HepG2 (cell line): ENCODE measurements at regions not wholly inside any gene's neighbourhood (a gene's known extent, or its start where the extent isn't known, plus 50 kb on each side); places are given as distances from the start of the nearest gene placed in this dataset.

ENCODE experiments used
- ATAC-seq: fragments of 200-7000 bp; cut with Tn5 transposase; 3 replicates; pipeline ENCODE4 v1.9.1; 2020; ENCODE audit warnings: mild to moderate bottlenecking, moderate library complexity
- BruUV-seq: library from RNA; stranded (reverse); fragments of 400-500 nt; replicated peaks from 2 replicates; lab custom pipeline; 2021; lab: Mats Ljungman, UMichigan
- CTCF ChIA-PET: fragments of 300-600 bp; formaldehyde crosslinking; extraction: SDS; loops from one replicate; lab custom pipeline; 2021; ENCODE audit warnings: low total read pairs, inconsistent platforms, low intra/inter-chr PET ratio; lab: Yijun Ruan, JAX
- POLR2A ChIA-PET: fragments of 350-600 bp; sonication (Branson Sonifier 250); formaldehyde crosslinking; loops from one replicate; lab custom pipeline; 2020; ENCODE audit warnings: antibody characterized with exemption, inconsistent platforms; lab: Yijun Ruan, JAX
- DNase-seq: peaks from one replicate; pipeline ENCODE4 v3.0.0-alpha.2; 2015; ENCODE audit warnings: low spot score
- FAIRE-seq: peaks from 3 replicates; lab custom pipeline; 2011; peaks lifted over from hg19 to GRCh38; lab: Jason Lieb, UNC
- H2AFZ ChIP-seq: one replicate; pipeline ENCODE4 v1.6.1; 2011; ENCODE audit warnings: low read length, inconsistent platforms
- H3K27ac ChIP-seq: fragments of 300-600 bp; 3 replicates; pipeline ENCODE4 v1.8.0; 2011; ENCODE audit warnings: mixed run types, mild to moderate bottlenecking, mixed read lengths, low read length, inconsistent platforms; ENCODE audit not compliant: insufficient read depth; ENCODE audit errors: extremely low read length
- H3K27me3 ChIP-seq, 2 experiments: fragments of 200-600 bp in 1 of 2; 2 replicates in 1 of 2; 3 replicates in 1 of 2; pipeline versions ENCODE4 v1.6.0 to v1.8.0; 2011; ENCODE audit warnings: low read length in 2 of 2, mild to moderate bottlenecking in 2 of 2, moderate library complexity in 2 of 2, inconsistent platforms in 1 of 2; ENCODE audit not compliant: insufficient read depth in 2 of 2, control insufficient read depth in 1 of 2
- H3K36me3 ChIP-seq, 2 experiments: fragments of 200-600 bp in 1 of 2; replicated peaks in 1 of 2; 2 replicates in 1 of 2; 3 replicates in 1 of 2; pipeline versions ENCODE4 v1.5.1 to v1.8.0; 2011; ENCODE audit warnings: low read length in 2 of 2, inconsistent platforms in 1 of 2; ENCODE audit not compliant: insufficient read depth in 2 of 2, control insufficient read depth in 1 of 2
- H3K4me1 ChIP-seq: 2 replicates; pipeline ENCODE4 v1.5.1; 2012; ENCODE audit warnings: low read length, inconsistent platforms; ENCODE audit not compliant: insufficient read depth
- H3K4me2 ChIP-seq: 2 replicates; pipeline ENCODE4 v1.6.0; 2011; ENCODE audit warnings: low read depth, low read length, inconsistent platforms
- H3K4me3 ChIP-seq, 3 experiments: fragments of 200-600 bp in 1 of 3; sonication (generic), shearing (Covaris generic) in 1 of 3; replicated peaks in 1 of 3; 2 replicates each; pipeline ENCODE4 v1.5.1; 2011 to 2016; ENCODE audit warnings: low read length in 3 of 3, inconsistent platforms in 2 of 3, low read depth in 2 of 3, mild to moderate bottlenecking in 2 of 3, control low read depth in 1 of 3, mixed read lengths in 1 of 3; ENCODE audit not compliant: insufficient read depth in 1 of 3
- H3K79me2 ChIP-seq: one replicate; pipeline ENCODE4 v1.6.1; 2011; ENCODE audit warnings: low read length, inconsistent platforms; ENCODE audit not compliant: insufficient read depth
- H3K9ac ChIP-seq: 2 replicates; pipeline ENCODE4 v1.6.0; 2011; ENCODE audit warnings: mild to moderate bottlenecking, low read depth, low read length, inconsistent platforms; ENCODE audit not compliant: insufficient read depth
- H3K9me3 ChIP-seq: 2 replicates; pipeline ENCODE4 v1.5.1; 2012; ENCODE audit warnings: mild to moderate bottlenecking, low read length
- H4K20me1 ChIP-seq: 2 replicates; pipeline ENCODE4 v1.6.0; 2011; ENCODE audit warnings: inconsistent platforms, mild to moderate bottlenecking, low read length, moderate library complexity; ENCODE audit not compliant: insufficient read depth
- CHCHD3 ChIP-seq: sonication (generic); formaldehyde crosslinking; IDR thresholded peaks from 2 replicates; pipeline ENCODE4 v1.8.0; 2022; ENCODE audit warnings: mild to moderate bottlenecking, missing genetic modification reagents, moderate library complexity
- GATA4 ChIP-seq: sonication (generic); IDR thresholded peaks from 2 replicates; pipeline ENCODE4 v1.6.1; 2016; ENCODE audit warnings: antibody characterized with exemption, low read depth, borderline replicate concordance
- KDM5B ChIP-seq: sonication (generic); formaldehyde crosslinking; IDR thresholded peaks from 2 replicates; pipeline ENCODE4 v1.4.0; 2020; ENCODE audit warnings: missing genetic modification reagents, mild to moderate bottlenecking, borderline replicate concordance
- NFRKB ChIP-seq: fragments of 450-650 bp; IDR thresholded peaks from 2 replicates; pipeline ENCODE4 v1.6.1; 2017
- SALL2 ChIP-seq: sonication (generic); formaldehyde crosslinking; IDR thresholded peaks from 2 replicates; pipeline ENCODE4 v1.8.1; 2023; ENCODE audit warnings: mild to moderate bottlenecking, missing genetic modification reagents, inconsistent platforms
- SP5 ChIP-seq: IDR thresholded peaks from 2 replicates; pipeline ENCODE4 v1.6.1; 2016; ENCODE audit warnings: low read depth, borderline replicate concordance
- STAG1 ChIP-seq: sonication (generic); formaldehyde crosslinking; IDR thresholded peaks from 2 replicates; pipeline ENCODE4 v1.4.0; 2020; ENCODE audit warnings: missing genetic modification reagents
- ZFP36L2 ChIP-seq: sonication (generic); formaldehyde crosslinking; IDR thresholded peaks from 2 replicates; pipeline ENCODE4 v1.4.0; 2020; ENCODE audit warnings: missing genetic modification reagents
- ZNF629 ChIP-seq: sonication (generic); formaldehyde crosslinking; conservative IDR thresholded peaks from 2 replicates; pipeline ENCODE4 v1.5.0; 2020; ENCODE audit warnings: missing genetic modification reagents
- ZNF678 ChIP-seq: sonication (generic); formaldehyde crosslinking; IDR thresholded peaks from 2 replicates; pipeline ENCODE4 v1.4.0; 2020; ENCODE audit warnings: mild to moderate bottlenecking, missing genetic modification reagents
- WGBS: methylation state at CpG from one replicate; pipeline ENCODE4 v1.1.6; 2017; ENCODE audit warnings: low lambda C conversion rate; 5-methylcytosine and 5-hydroxymethylcytosine counted together
- in situ Hi-C: cut with HindIII; loops from 2 replicates; pipeline ENCODE4 v1.10.0; 2017; ENCODE audit warnings: low pct_unique_long_range_greater_than_20kb; ENCODE audit not compliant: extremely low pct_ligation_motif_present
- intact Hi-C: fragments of 100-400 bp; cut with micrococcal nuclease; formaldehyde crosslinking; loops from one replicate; pipeline ENCODE4 v1.10.0; 2022; ENCODE audit not compliant: unreplicated experiment
- TF ChIP-seq, protein P1 (sequence below): sonication (generic); formaldehyde crosslinking; IDR thresholded peaks from 2 replicates; pipeline ENCODE4 v1.4.0; 2020; ENCODE audit warnings: missing genetic modification reagents
- TF ChIP-seq, protein P2 (sequence below): sonication (generic); formaldehyde crosslinking; IDR thresholded peaks from 2 replicates; pipeline ENCODE4 v1.4.0; 2020; ENCODE audit warnings: missing genetic modification reagents

DNA sequence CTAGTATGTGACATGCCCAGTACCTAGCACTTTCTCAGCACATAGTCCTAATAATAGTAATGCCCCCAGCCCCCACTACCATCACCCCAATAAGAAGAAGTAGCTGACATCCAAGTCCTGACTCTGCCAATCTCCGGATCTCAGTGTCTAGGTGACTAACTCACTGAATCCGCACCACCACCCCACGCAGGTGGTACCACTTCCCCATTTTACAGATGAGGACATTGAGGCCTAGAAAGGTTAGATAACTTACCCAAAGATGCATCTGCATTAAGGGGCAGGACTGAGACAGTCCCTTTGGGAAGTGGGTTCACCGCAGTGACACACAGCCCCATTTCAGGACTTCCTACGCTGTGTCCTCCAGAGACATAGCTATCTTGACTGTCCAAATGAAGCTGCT is 241.2 kb downstream of the TFAP2C start:
- CTCF ChIA-PET: no interaction called here
- no TSS peak for BruUV-seq
- no peak for DNase-seq
- intact Hi-C loops: no loop called here
- Histone ChIP-seq H3K4me2 (no peak overlapping the region), H4K20me1 (no peaks in the 10 kb centered on the region)
- in situ Hi-C loops: no loop called here
- TF ChIP-seq ZNF629 (CRISPR knock-in tag): 0 out of 2 replicates have a peak, but pooled peaks have one; percentile 16
- TF ChIP-seq NFRKB: no peak
- TF ChIP-seq, all 625 proteins: peak for 1
- Histone ChIP-seq H3K27me3 (peaks cover 2 to 65% of the 10 kb centered on the region in 2 experiments), H2AFZ (no peak overlapping the region), H3K9me3 (no peaks in the 10 kb centered on the region), H3K79me2 (no peaks in the 10 kb centered on the region), H3K36me3 (no peaks in the 10 kb centered on the region), H3K4me1 (no peaks in the 10 kb centered on the region), H3K4me3 (no peak overlapping the region), H3K27ac (no peak overlapping the region), H3K9ac (no peak overlapping the region)
- 26% methylated on average over 5 of the region's 5 CpGs for WGBS
- FAIRE-seq (no peak), ATAC-seq (no peak)
- POLR2A ChIA-PET: no interaction called here

DNA sequence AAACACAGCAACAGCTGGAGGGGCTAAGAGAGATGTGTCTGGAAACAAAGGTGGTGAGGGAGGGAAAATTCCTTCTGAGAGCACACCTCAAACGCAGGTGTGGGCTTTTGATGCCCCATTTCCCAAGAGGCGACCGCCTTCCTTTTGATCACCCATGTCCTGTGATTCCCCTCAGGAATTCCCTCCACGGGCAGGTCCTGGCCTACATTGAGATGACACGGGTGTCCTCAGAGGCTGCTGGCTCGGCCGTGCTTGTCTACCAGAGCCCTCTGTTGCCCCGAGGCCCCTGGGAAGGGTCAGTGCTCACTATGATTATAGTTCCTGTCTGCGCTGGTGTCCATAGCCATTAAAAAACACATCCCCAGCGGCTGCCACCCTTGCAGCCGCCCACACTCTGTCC is 242.6 kb downstream of the TFAP2C start:
- ATAC-seq (no peak), DNase-seq (no peak), FAIRE-seq (no peak)
- Histone ChIP-seq H3K4me2 (no peak overlapping the region), H3K9me3 (no peaks in the 10 kb centered on the region), H2AFZ (no peak overlapping the region), H3K4me3 (no peak overlapping the region), H3K27ac (no peak overlapping the region), H3K36me3 (no peaks in the 10 kb centered on the region), H4K20me1 (no peaks in the 10 kb centered on the region), H3K9ac (no peak overlapping the region), H3K4me1 (no peaks in the 10 kb centered on the region), H3K79me2 (no peaks in the 10 kb centered on the region), H3K27me3 (peaks cover 2 to 62% of the 10 kb centered on the region in 2 experiments)
- WGBS: 31% methylated on average over 11 of the region's 11 CpGs
- intact Hi-C loops (no loop called here), in situ Hi-C loops (no loop called here)
- ChIA-PET CTCF (no interaction called here), POLR2A (no interaction called here)
- no TSS peak for BruUV-seq
- TF ChIP-seq, protein P1, sequence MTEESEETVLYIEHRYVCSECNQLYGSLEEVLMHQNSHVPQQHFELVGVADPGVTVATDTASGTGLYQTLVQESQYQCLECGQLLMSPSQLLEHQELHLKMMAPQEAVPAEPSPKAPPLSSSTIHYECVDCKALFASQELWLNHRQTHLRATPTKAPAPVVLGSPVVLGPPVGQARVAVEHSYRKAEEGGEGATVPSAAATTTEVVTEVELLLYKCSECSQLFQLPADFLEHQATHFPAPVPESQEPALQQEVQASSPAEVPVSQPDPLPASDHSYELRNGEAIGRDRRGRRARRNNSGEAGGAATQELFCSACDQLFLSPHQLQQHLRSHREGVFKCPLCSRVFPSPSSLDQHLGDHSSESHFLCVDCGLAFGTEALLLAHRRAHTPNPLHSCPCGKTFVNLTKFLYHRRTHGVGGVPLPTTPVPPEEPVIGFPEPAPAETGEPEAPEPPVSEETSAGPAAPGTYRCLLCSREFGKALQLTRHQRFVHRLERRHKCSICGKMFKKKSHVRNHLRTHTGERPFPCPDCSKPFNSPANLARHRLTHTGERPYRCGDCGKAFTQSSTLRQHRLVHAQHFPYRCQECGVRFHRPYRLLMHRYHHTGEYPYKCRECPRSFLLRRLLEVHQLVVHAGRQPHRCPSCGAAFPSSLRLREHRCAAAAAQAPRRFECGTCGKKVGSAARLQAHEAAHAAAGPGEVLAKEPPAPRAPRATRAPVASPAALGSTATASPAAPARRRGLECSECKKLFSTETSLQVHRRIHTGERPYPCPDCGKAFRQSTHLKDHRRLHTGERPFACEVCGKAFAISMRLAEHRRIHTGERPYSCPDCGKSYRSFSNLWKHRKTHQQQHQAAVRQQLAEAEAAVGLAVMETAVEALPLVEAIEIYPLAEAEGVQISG (CRISPR knock-in tag): no peak
- TF ChIP-seq ZNF678 (CRISPR knock-in tag) (no peak), GATA4 (no peak), STAG1 (no peak), ZFP36L2 (CRISPR knock-in tag) (no peak), KDM5B (no peak), SP5 (CRISPR knock-in tag) (no peak), SALL2 (CRISPR knock-in tag) (no peak), CHCHD3 (CRISPR knock-in tag) (no peak)
- TF ChIP-seq, protein P2, sequence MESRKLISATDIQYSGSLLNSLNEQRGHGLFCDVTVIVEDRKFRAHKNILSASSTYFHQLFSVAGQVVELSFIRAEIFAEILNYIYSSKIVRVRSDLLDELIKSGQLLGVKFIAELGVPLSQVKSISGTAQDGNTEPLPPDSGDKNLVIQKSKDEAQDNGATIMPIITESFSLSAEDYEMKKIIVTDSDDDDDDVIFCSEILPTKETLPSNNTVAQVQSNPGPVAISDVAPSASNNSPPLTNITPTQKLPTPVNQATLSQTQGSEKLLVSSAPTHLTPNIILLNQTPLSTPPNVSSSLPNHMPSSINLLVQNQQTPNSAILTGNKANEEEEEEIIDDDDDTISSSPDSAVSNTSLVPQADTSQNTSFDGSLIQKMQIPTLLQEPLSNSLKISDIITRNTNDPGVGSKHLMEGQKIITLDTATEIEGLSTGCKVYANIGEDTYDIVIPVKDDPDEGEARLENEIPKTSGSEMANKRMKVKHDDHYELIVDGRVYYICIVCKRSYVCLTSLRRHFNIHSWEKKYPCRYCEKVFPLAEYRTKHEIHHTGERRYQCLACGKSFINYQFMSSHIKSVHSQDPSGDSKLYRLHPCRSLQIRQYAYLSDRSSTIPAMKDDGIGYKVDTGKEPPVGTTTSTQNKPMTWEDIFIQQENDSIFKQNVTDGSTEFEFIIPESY: no peak
